PC-9 (cell line): ENCODE measurements at regions not wholly inside any gene's neighbourhood (a gene's known extent, or its start where the extent isn't known, plus 50 kb on each side); places are given as distances from the start of the nearest gene placed in this dataset.

Experiments
- BruUV-seq: library from RNA; stranded (reverse); fragments of 400-500 nt; replicated peaks from 2 replicates; lab custom pipeline; 2021; lab: Mats Ljungman, UMichigan
- CTCF ChIA-PET: fragments of 300-600 bp; sonication (Branson Sonifier 250); formaldehyde crosslinking; loops from one replicate; lab custom pipeline; 2022; ENCODE audit warnings: antibody characterized with exemption; lab: Charles Lee
- POLR2A ChIA-PET: fragments of 300-600 bp; sonication (Branson Sonifier 250); formaldehyde crosslinking; loops from one replicate; lab custom pipeline; 2022; ENCODE audit warnings: antibody characterized with exemption; ENCODE audit not compliant: unreplicated experiment; lab: Charles Lee
- DNase-seq, 2 experiments: peaks; one replicate each; pipeline versions ENCODE4 v3.0.0 to v3.0.0-alpha.2; 2015 to 2022; ENCODE audit warnings: mixed read lengths in 1 of 2
- H2AFZ ChIP-seq: fragments of 200-600 bp; sonication (generic); 2 replicates; pipeline ENCODE4 v1.8.1; 2017; ENCODE audit warnings: antibody characterized with exemption
- H3F3A ChIP-seq: fragments of 200-600 bp; sonication (generic); 2 replicates; pipeline ENCODE4 v1.8.1; 2017; ENCODE audit warnings: antibody characterized with exemption, mild to moderate bottlenecking, low read depth; ENCODE audit not compliant: insufficient read depth
- H3K27ac ChIP-seq: fragments of 200-600 bp; sonication (generic); 2 replicates; pipeline ENCODE4 v1.6.1; 2016; ENCODE audit warnings: mixed run types
- H3K27me3 ChIP-seq: fragments of 200-600 bp; sonication (generic); 2 replicates; pipeline ENCODE4 v1.6.1; 2016; ENCODE audit warnings: low read depth, mixed run types; ENCODE audit not compliant: insufficient read depth
- H3K36me3 ChIP-seq: fragments of 200-600 bp; sonication (generic); 2 replicates; pipeline ENCODE4 v1.6.1; 2016; ENCODE audit warnings: low read depth, mixed run types
- H3K4me1 ChIP-seq: fragments of 200-600 bp; sonication (generic); replicated peaks from 2 replicates; pipeline ENCODE4 v1.6.1; 2016; ENCODE audit warnings: mixed run types; ENCODE audit not compliant: insufficient read depth
- H3K4me2 ChIP-seq: fragments of 200-600 bp; sonication (generic); 2 replicates; pipeline ENCODE4 v1.6.1; 2017; ENCODE audit warnings: mixed run types
- H3K4me3 ChIP-seq: fragments of 200-600 bp; sonication (generic); 2 replicates; pipeline ENCODE4 v1.6.1; 2016; ENCODE audit warnings: mixed run types
- H3K79me2 ChIP-seq: fragments of 200-600 bp; sonication (generic); 2 replicates; pipeline ENCODE4 v1.6.1; 2017; ENCODE audit warnings: low read depth, mixed run types
- H3K9me2 ChIP-seq: fragments of 200-600 bp; sonication (generic); 2 replicates; pipeline ENCODE4 v1.8.1; 2017; ENCODE audit warnings: mild to moderate bottlenecking; ENCODE audit not compliant: insufficient read depth
- H3K9me3 ChIP-seq: fragments of 200-600 bp; sonication (generic); 2 replicates; pipeline ENCODE4 v1.8.1; 2016; ENCODE audit warnings: low read depth; ENCODE audit not compliant: insufficient read depth
- H4K20me1 ChIP-seq: fragments of 200-600 bp; sonication (generic); 2 replicates; pipeline ENCODE4 v1.8.1; 2017; ENCODE audit not compliant: insufficient read depth
- EZH2 ChIP-seq: fragments of 200-600 bp; sonication (generic); IDR thresholded peaks from 2 replicates; pipeline ENCODE4 v1.8.0; 2017; ENCODE audit warnings: antibody characterized with exemption, low read depth
- intact Hi-C: fragments of 100-400 bp; cut with micrococcal nuclease; formaldehyde crosslinking; loops from one replicate; pipeline ENCODE4 v1.10.0; 2022; ENCODE audit not compliant: unreplicated experiment
- TF ChIP-seq, protein P1 (sequence below): fragments of 200-600 bp; sonication (generic); conservative IDR thresholded peaks from 2 replicates; pipeline ENCODE4 v1.6.1; 2017; ENCODE audit warnings: mixed run types, antibody characterized with exemption, mild to moderate bottlenecking, moderate library complexity

GRCh38 chr10:31620226-31621151, 301.5 kb downstream of the ZEB1 start:
- Histone ChIP-seq H4K20me1 (no peaks in the 10 kb centered on the region), H3K9me3 (no peaks in the 10 kb centered on the region), H3K9me2 (no peaks in the 10 kb centered on the region), H3K36me3 (no peaks in the 10 kb centered on the region), H3K27ac (no peak overlapping the region), H3K4me1 (no peaks in the 10 kb centered on the region), H3F3A (no peaks in the 10 kb centered on the region), H2AFZ (no peak overlapping the region), H3K27me3 (no peaks in the 10 kb centered on the region), H3K4me3 (no peak overlapping the region), H3K79me2 (no peaks in the 10 kb centered on the region), H3K4me2 (no peak overlapping the region)
- intact Hi-C loops: no loop called here
- ChIA-PET POLR2A (no interaction called here), CTCF (no interaction called here)
- BruUV-seq: no TSS peak
- TF ChIP-seq, protein P1, sequence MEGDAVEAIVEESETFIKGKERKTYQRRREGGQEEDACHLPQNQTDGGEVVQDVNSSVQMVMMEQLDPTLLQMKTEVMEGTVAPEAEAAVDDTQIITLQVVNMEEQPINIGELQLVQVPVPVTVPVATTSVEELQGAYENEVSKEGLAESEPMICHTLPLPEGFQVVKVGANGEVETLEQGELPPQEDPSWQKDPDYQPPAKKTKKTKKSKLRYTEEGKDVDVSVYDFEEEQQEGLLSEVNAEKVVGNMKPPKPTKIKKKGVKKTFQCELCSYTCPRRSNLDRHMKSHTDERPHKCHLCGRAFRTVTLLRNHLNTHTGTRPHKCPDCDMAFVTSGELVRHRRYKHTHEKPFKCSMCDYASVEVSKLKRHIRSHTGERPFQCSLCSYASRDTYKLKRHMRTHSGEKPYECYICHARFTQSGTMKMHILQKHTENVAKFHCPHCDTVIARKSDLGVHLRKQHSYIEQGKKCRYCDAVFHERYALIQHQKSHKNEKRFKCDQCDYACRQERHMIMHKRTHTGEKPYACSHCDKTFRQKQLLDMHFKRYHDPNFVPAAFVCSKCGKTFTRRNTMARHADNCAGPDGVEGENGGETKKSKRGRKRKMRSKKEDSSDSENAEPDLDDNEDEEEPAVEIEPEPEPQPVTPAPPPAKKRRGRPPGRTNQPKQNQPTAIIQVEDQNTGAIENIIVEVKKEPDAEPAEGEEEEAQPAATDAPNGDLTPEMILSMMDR: no peak
- TF ChIP-seq EZH2: no peak
- DNase-seq: no peak

- BruUV-seq: no TSS peak
- Histone ChIP-seq H3F3A (no peaks in the 10 kb centered on the region), H2AFZ (no peak overlapping the region), H3K79me2 (no peaks in the 10 kb centered on the region), H3K36me3 (no peaks in the 10 kb centered on the region), H3K4me1 (no peaks in the 10 kb centered on the region), H4K20me1 (no peaks in the 10 kb centered on the region), H3K4me2 (no peak overlapping the region), H3K4me3 (no peak overlapping the region), H3K27me3 (no peaks in the 10 kb centered on the region), H3K9me2 (no peaks in the 10 kb centered on the region), H3K27ac (no peak overlapping the region), H3K9me3 (no peaks in the 10 kb centered on the region)
- TF ChIP-seq EZH2: no peak
- TF ChIP-seq, protein P1: no peak
- POLR2A ChIA-PET: no interaction called here
- intact Hi-C loops: no loop called here
- CTCF ChIA-PET: no interaction called here
- DNase-seq: no peak
Measured at GRCh38 chr10:31619531-31620061, 300.6 kb downstream of the ZEB1 start.

DNA sequence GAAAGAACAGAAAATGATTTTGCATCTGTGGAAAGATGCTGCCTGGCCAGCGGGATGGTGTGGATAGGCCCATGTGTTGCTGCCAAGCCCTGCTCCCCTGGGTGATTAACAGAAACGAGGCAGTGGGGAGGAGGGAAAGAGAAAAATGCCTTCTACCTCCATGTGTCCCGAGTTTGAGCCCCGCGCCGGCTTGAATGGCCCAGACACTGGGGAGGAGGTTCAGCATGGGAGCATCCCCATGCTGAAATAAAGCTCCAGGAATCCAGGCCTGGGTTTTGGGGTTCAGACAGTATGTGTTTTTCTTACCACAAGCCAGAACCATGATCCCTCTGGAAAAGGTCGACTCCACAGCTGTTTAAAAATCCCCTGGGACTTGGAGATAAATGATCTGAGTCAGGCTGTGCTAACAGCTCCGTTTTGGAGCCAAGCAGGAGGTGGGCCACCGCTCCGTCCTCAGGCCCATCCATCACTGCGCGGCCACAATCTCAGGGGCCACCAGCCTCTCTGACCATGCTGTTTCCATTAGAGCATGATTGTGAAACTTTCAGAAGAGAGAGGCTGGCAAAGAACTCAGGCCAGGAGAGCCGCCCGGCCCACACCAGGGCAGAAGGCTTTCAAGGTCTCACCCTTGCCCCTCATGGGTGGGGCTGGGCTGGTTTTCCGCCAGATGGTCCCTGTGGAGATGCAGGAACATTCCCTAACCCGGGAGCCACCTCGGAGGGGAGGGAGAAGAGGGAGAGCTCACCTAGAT, 299.7 kb downstream of the ZEB1 start:
- intact Hi-C loops: no loop called here
- no peak overlapping the region for H2AFZ ChIP-seq
- no peak overlapping the region for H3K4me3 ChIP-seq
- H3F3A ChIP-seq: no peaks in the 10 kb centered on the region
- no peaks in the 10 kb centered on the region for H3K9me2 ChIP-seq
- no peak for DNase-seq
- no peaks in the 10 kb centered on the region for H4K20me1 ChIP-seq
- H3K79me2 ChIP-seq: no peaks in the 10 kb centered on the region
- BruUV-seq: no TSS peak
- no peaks in the 10 kb centered on the region for H3K36me3 ChIP-seq
- ChIA-PET CTCF (no interaction called here), POLR2A (no interaction called here)
- no peaks in the 10 kb centered on the region for H3K9me3 ChIP-seq
- H3K27me3 ChIP-seq: no peaks in the 10 kb centered on the region
- H3K4me2 ChIP-seq: no peak overlapping the region
- no peak overlapping the region for H3K27ac ChIP-seq
- H3K4me1 ChIP-seq: no peaks in the 10 kb centered on the region
- TF ChIP-seq, protein P1: no peak
- no peak for TF ChIP-seq EZH2
